Activated CD8-positive, alpha-beta memory T cell treated with anti-CD3 and anti-CD28 coated beads, Interleukin-2, amount 50 U/mL, for 4 hours (primary cell): ENCODE measurements at regions not wholly inside any gene's neighbourhood (a gene's known extent, or its start where the extent isn't known, plus 50 kb on each side); places are given as distances from the start of the nearest gene placed in this dataset.

ENCODE experiments used
- DNase-seq: peaks from one replicate; pipeline ENCODE4 v3.0.0-alpha.2; 2020

DNA sequence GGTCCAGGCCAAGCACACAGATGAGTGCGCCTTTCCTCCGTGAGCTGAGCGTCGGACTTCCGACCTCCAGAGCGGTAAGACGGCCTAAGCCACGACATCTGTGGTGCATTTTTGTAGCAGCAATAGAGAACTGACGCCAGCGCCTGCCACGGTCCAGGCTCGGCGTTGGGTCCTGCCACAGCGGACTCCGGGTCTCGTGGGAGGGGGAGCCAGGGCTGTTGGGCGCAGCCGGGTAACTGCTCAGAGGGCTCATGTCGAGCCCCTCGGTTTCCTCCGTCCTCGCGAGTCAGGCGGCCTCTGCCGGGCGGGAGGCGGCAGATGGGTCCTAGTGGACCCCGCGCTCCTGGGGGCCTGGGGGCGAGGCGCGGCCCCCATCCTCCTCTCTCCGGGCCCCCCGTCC lies 216.1 kb downstream of the QKI start:
- DNase-seq: no peak

DNA sequence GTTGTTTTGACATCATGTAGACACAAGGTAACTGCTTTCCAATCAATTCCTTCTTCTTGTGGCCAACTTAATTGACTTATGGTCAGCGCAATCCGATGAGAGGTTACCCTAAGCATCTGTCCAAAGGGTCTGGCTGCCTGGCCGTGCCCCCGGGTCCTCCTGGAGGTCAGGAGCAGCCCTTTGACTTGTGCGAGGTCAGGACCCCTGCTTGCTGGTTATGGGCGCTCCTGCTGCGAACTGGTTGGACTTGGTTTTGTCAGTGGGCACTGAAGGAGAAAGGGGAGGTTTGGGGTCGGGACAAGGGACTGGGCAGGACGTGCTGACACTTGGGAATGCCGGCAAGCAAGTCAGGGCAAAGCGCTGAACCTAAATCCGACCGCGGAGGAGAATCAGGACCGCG lies 215.6 kb downstream of the QKI start:
- DNase-seq: no peak
